Mesendoderm (in vitro differentiated cells): ENCODE measurements at regions not wholly inside any gene's neighbourhood (a gene's known extent, or its start where the extent isn't known, plus 50 kb on each side); places are given as distances from the start of the nearest gene placed in this dataset.

Experiments
- DNase-seq: peaks from one replicate; pipeline ENCODE4 v3.0.0; 2013
- H2AK5ac ChIP-seq: 2 replicates; pipeline ENCODE4 v1.6.1; 2013; ENCODE audit warnings: low read length, inconsistent platforms
- H2BK120ac ChIP-seq: 2 replicates; pipeline ENCODE4 v1.6.1; 2013; ENCODE audit warnings: low read depth, mild to moderate bottlenecking, low read length, moderate library complexity, mixed read lengths
- H2BK15ac ChIP-seq: replicated peaks from 2 replicates; pipeline ENCODE4 v1.6.1; 2013; ENCODE audit warnings: low read depth, mild to moderate bottlenecking, moderate library complexity
- H2BK5ac ChIP-seq: 2 replicates; pipeline ENCODE4 v1.6.1; 2013; ENCODE audit warnings: low read length, inconsistent platforms
- H3K18ac ChIP-seq: 2 replicates; pipeline ENCODE4 v1.6.1; 2013; ENCODE audit warnings: mild to moderate bottlenecking, low read length, mixed read lengths
- H3K23ac ChIP-seq: one replicate; pipeline ENCODE4 v1.6.1; 2013; ENCODE audit warnings: low read length
- H3K27ac ChIP-seq: 2 replicates; pipeline ENCODE4 v1.5.1; 2013; ENCODE audit warnings: low read depth, mild to moderate bottlenecking, inconsistent platforms, low read length, moderate library complexity
- H3K27me3 ChIP-seq: 2 replicates; pipeline ENCODE4 v1.6.1; 2013; ENCODE audit warnings: low read length, control low read depth, mild to moderate bottlenecking, inconsistent platforms; ENCODE audit not compliant: insufficient read depth, poor library complexity
- H3K36me3 ChIP-seq: 2 replicates; pipeline ENCODE4 v1.6.1; 2013; ENCODE audit warnings: low read length, inconsistent platforms; ENCODE audit not compliant: control insufficient read depth, insufficient read depth
- H3K4ac ChIP-seq: one replicate; pipeline ENCODE4 v1.6.1; 2013; ENCODE audit warnings: low read depth, mild to moderate bottlenecking, low read length, moderate library complexity
- H3K4me1 ChIP-seq: 2 replicates; pipeline ENCODE4 v1.6.1; 2013; ENCODE audit warnings: low read depth, low read length, inconsistent platforms; ENCODE audit not compliant: control insufficient read depth
- H3K4me2 ChIP-seq: 2 replicates; pipeline ENCODE4 v1.6.1; 2013; ENCODE audit warnings: low read length
- H3K4me3 ChIP-seq: 2 replicates; pipeline ENCODE4 v1.5.1; 2013; ENCODE audit warnings: mild to moderate bottlenecking, low read length
- H3K56ac ChIP-seq: one replicate; pipeline ENCODE4 v1.6.1; 2013; ENCODE audit warnings: low read length
- H3K79me1 ChIP-seq: 2 replicates; pipeline ENCODE4 v1.6.1; 2013; ENCODE audit warnings: low read length, inconsistent platforms
- H3K79me2 ChIP-seq: 2 replicates; pipeline ENCODE4 v1.6.1; 2013; ENCODE audit warnings: mild to moderate bottlenecking, low read length; ENCODE audit not compliant: control insufficient read depth, insufficient read depth
- H3K9ac ChIP-seq: 2 replicates; pipeline ENCODE4 v1.6.1; 2013; ENCODE audit warnings: low read length, inconsistent platforms
- H4K5ac ChIP-seq: one replicate; pipeline ENCODE4 v1.6.1; 2013; ENCODE audit warnings: low read length
- H4K8ac ChIP-seq: one replicate; pipeline ENCODE4 v1.6.1; 2013; ENCODE audit warnings: low read depth, mild to moderate bottlenecking, control low read depth, low read length, moderate library complexity
- WGBS: extraction: QIAGEN DNeasy Blood & Tissue Kit; methylation state at CpG from one replicate; pipeline ENCODE4 v1.1.7; 2013; ENCODE audit warnings: low lambda C conversion rate, missing lambda C conversion rate; ENCODE audit not compliant: insufficient coverage; ENCODE audit errors: extremely low coverage; 5-methylcytosine and 5-hydroxymethylcytosine counted together

- Histone ChIP-seq H2BK15ac (no peak overlapping the region), H3K4ac (no peak overlapping the region), H3K79me2 (no peaks in the 10 kb centered on the region), H2BK5ac (no peak overlapping the region), H3K4me2 (no peak overlapping the region), H3K9ac (no peak overlapping the region), H2BK120ac (no peak overlapping the region), H3K18ac (no peak overlapping the region), H4K8ac (no peak overlapping the region), H3K4me3 (no peak overlapping the region), H3K79me1 (no peaks in the 10 kb centered on the region), H3K56ac (no peak overlapping the region), H3K27me3 (no peaks in the 10 kb centered on the region), H3K4me1 (no peaks in the 10 kb centered on the region), H4K5ac (no peak overlapping the region), H3K36me3 (no peaks in the 10 kb centered on the region), H2AK5ac (no peak overlapping the region), H3K23ac (no peak overlapping the region), H3K27ac (no peak overlapping the region)
- DNase-seq = no peak
- no CpG with 5 or more reads among the region's 4 CpGs for WGBS
Measured at GRCh38 chr10:1920941-1921340, 183.6 kb upstream of the ADARB2 start.

- no peaks in the 10 kb centered on the region for H3K36me3 ChIP-seq
- H3K56ac ChIP-seq = no peak overlapping the region
- H3K27me3 ChIP-seq = no peaks in the 10 kb centered on the region
- WGBS = no CpG with 5 or more reads among the region's 4 CpGs
- H3K23ac ChIP-seq = no peak overlapping the region
- H3K4me3 ChIP-seq = no peak overlapping the region
- DNase-seq = no peak
- H2BK5ac ChIP-seq = no peak overlapping the region
- H2BK15ac ChIP-seq = no peak overlapping the region
- H2BK120ac ChIP-seq = no peak overlapping the region
- no peak overlapping the region for H3K4ac ChIP-seq
- H2AK5ac ChIP-seq = no peak overlapping the region
- H4K8ac ChIP-seq = no peak overlapping the region
- H3K18ac ChIP-seq = no peak overlapping the region
- H3K4me2 ChIP-seq = no peak overlapping the region
- no peaks in the 10 kb centered on the region for H3K4me1 ChIP-seq
- H3K79me2 ChIP-seq = no peaks in the 10 kb centered on the region
- H3K27ac ChIP-seq = no peak overlapping the region
- H3K9ac ChIP-seq = no peak overlapping the region
- no peaks in the 10 kb centered on the region for H3K79me1 ChIP-seq
- no peak overlapping the region for H4K5ac ChIP-seq
Measured at GRCh38 chr10:1920127-1920526, 182.8 kb upstream of the ADARB2 start.

- Histone ChIP-seq H3K27me3 (no peaks in the 10 kb centered on the region), H4K5ac (no peak overlapping the region), H2BK5ac (no peak overlapping the region), H3K4me1 (no peaks in the 10 kb centered on the region), H3K18ac (no peak overlapping the region), H4K8ac (no peak overlapping the region), H3K79me2 (no peaks in the 10 kb centered on the region), H3K4me2 (no peak overlapping the region), H3K56ac (no peak overlapping the region), H3K79me1 (no peaks in the 10 kb centered on the region), H2AK5ac (no peak overlapping the region), H2BK15ac (no peak overlapping the region), H3K4me3 (no peak overlapping the region), H3K23ac (no peak overlapping the region), H3K4ac (no peak overlapping the region), H3K9ac (no peak overlapping the region), H2BK120ac (no peak overlapping the region), H3K27ac (no peak overlapping the region), H3K36me3 (no peaks in the 10 kb centered on the region)
- DNase-seq = no peak
- no CpG with 5 or more reads among the region's 3 CpGs for WGBS
Measured at GRCh38 chr10:1911771-1912170, 174.4 kb upstream of the ADARB2 start.

GRCh38 chr10:1903982-1904381, 166.7 kb upstream of the ADARB2 start:
- H2BK15ac ChIP-seq = no peak overlapping the region
- no peaks in the 10 kb centered on the region for H3K79me1 ChIP-seq
- no peak overlapping the region for H3K56ac ChIP-seq
- H2BK5ac ChIP-seq = no peak overlapping the region
- no peak overlapping the region for H3K9ac ChIP-seq
- no peak overlapping the region for H3K27ac ChIP-seq
- no peaks in the 10 kb centered on the region for H3K79me2 ChIP-seq
- no peak overlapping the region for H4K8ac ChIP-seq
- no peak overlapping the region for H3K4ac ChIP-seq
- H3K4me3 ChIP-seq = no peak overlapping the region
- no peak for DNase-seq
- H2BK120ac ChIP-seq = no peak overlapping the region
- no peaks in the 10 kb centered on the region for H3K36me3 ChIP-seq
- H3K23ac ChIP-seq = no peak overlapping the region
- no peak overlapping the region for H4K5ac ChIP-seq
- H3K18ac ChIP-seq = no peak overlapping the region
- no peaks in the 10 kb centered on the region for H3K27me3 ChIP-seq
- no peaks in the 10 kb centered on the region for H3K4me1 ChIP-seq
- H3K4me2 ChIP-seq = no peak overlapping the region
- no peak overlapping the region for H2AK5ac ChIP-seq
- no CpG with 5 or more reads among the region's 4 CpGs for WGBS

GRCh38 chr10:1896153-1896552, 158.8 kb upstream of the ADARB2 start:
- Histone ChIP-seq H4K8ac (no peak overlapping the region), H4K5ac (no peak overlapping the region), H3K36me3 (no peaks in the 10 kb centered on the region), H3K79me1 (no peaks in the 10 kb centered on the region), H3K9ac (no peak overlapping the region), H3K79me2 (no peaks in the 10 kb centered on the region), H3K23ac (no peak overlapping the region), H3K27me3 (no peaks in the 10 kb centered on the region), H3K18ac (no peak overlapping the region), H2BK120ac (no peak overlapping the region), H3K4ac (no peak overlapping the region), H3K4me1 (no peaks in the 10 kb centered on the region), H3K4me2 (no peak overlapping the region), H3K27ac (no peak overlapping the region), H2BK5ac (no peak overlapping the region), H2AK5ac (no peak overlapping the region), H2BK15ac (no peak overlapping the region), H3K56ac (no peak overlapping the region), H3K4me3 (no peak overlapping the region)
- no CpG with 5 or more reads among the region's 5 CpGs for WGBS
- DNase-seq = no peak

- WGBS = no CpG with 5 or more reads among the region's 9 CpGs
- H2AK5ac ChIP-seq = no peak overlapping the region
- no peak overlapping the region for H4K8ac ChIP-seq
- no peak overlapping the region for H3K4me2 ChIP-seq
- no peak overlapping the region for H3K4me3 ChIP-seq
- DNase-seq = no peak
- H3K79me2 ChIP-seq = no peaks in the 10 kb centered on the region
- no peaks in the 10 kb centered on the region for H3K79me1 ChIP-seq
- no peak overlapping the region for H2BK15ac ChIP-seq
- no peaks in the 10 kb centered on the region for H3K4me1 ChIP-seq
- no peak overlapping the region for H3K23ac ChIP-seq
- no peak overlapping the region for H3K56ac ChIP-seq
- no peak overlapping the region for H3K18ac ChIP-seq
- H3K27ac ChIP-seq = no peak overlapping the region
- H2BK5ac ChIP-seq = no peak overlapping the region
- H3K9ac ChIP-seq = no peak overlapping the region
- H4K5ac ChIP-seq = no peak overlapping the region
- H3K36me3 ChIP-seq = no peaks in the 10 kb centered on the region
- no peak overlapping the region for H3K4ac ChIP-seq
- no peak overlapping the region for H2BK120ac ChIP-seq
- no peaks in the 10 kb centered on the region for H3K27me3 ChIP-seq
Measured at GRCh38 chr10:1895691-1896090, 158.4 kb upstream of the ADARB2 start.
